Prostate gland (tissue), 2 donors: ENCODE measurements at regions not wholly inside any gene's neighbourhood (a gene's known extent, or its start where the extent isn't known, plus 50 kb on each side); places are given as distances from the start of the nearest gene placed in this dataset.

Experiments used
- POLR2A ChIP-seq: fragments of 450-650 bp; IDR thresholded peaks from one replicate; pipeline ENCODE4 v1.6.1; 2016; ENCODE audit warnings: antibody characterized with exemption, mild to moderate bottlenecking
- TF ChIP-seq, protein P1 (sequence below), 4 experiments: fragments of 200-600 bp in 2 of 4; fragments of 450-650 bp in 2 of 4; sonication (generic) in 2 of 4; IDR thresholded peaks; 1 replicate in 3 of 4; 2 replicates in 1 of 4; pipeline ENCODE4 v1.5.1; 2016 to 2019; ENCODE audit warnings: antibody characterized with exemption in 4 of 4, mild to moderate bottlenecking in 2 of 4, moderate library complexity in 2 of 4

GRCh38 chr2:8448824-8449556 is 232.9 kb upstream of the ID2 start:
- TF ChIP-seq, protein P1, sequence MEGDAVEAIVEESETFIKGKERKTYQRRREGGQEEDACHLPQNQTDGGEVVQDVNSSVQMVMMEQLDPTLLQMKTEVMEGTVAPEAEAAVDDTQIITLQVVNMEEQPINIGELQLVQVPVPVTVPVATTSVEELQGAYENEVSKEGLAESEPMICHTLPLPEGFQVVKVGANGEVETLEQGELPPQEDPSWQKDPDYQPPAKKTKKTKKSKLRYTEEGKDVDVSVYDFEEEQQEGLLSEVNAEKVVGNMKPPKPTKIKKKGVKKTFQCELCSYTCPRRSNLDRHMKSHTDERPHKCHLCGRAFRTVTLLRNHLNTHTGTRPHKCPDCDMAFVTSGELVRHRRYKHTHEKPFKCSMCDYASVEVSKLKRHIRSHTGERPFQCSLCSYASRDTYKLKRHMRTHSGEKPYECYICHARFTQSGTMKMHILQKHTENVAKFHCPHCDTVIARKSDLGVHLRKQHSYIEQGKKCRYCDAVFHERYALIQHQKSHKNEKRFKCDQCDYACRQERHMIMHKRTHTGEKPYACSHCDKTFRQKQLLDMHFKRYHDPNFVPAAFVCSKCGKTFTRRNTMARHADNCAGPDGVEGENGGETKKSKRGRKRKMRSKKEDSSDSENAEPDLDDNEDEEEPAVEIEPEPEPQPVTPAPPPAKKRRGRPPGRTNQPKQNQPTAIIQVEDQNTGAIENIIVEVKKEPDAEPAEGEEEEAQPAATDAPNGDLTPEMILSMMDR (IDR thresholded peaks at IDR 0.05) = no peak
- no peak for TF ChIP-seq POLR2A
